ENCODE measurements at regions not wholly inside any gene's neighbourhood (a gene's known extent, or its start where the extent isn't known, plus 50 kb on each side); places are given as distances from the start of the nearest gene placed in this dataset.

DNA sequence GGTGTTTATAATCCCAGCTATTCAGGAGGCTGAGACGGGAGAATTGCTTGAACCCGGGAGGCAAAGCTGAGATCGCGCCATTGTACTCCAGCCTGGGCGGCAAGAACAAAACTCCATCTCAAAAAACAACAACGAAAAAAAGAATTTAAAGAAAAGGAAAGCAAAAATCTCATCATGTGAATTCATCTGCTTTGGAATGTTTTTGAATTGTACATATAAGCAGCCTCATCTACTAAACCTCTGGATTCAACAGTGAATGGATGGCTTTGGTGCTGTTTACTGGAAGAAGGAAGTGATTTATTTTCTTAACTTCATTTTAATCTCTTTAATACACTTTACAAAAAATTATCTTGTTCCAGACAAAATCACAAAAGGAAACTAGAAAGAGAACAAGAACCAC lies 51.8 kb upstream of the PNRC1 start:
- CTCF ChIA-PET = no interaction called here
- H3K4me1 Mint-ChIP-seq = peaks cover 5% of the 10 kb centered on the region
- POLR2A ChIA-PET = no interaction called here
- H3K27ac Mint-ChIP-seq = no peak overlapping the region
- no peak for DNase-seq
- H3K4me3 Mint-ChIP-seq = no peak overlapping the region
- no peaks in the 10 kb centered on the region for H3K9me3 Mint-ChIP-seq
- no peaks in the 10 kb centered on the region for H3K36me3 Mint-ChIP-seq (ENCODE audit: low read depth)
- H3K27me3 Mint-ChIP-seq = peaks cover 2% of the 10 kb centered on the region

DNA sequence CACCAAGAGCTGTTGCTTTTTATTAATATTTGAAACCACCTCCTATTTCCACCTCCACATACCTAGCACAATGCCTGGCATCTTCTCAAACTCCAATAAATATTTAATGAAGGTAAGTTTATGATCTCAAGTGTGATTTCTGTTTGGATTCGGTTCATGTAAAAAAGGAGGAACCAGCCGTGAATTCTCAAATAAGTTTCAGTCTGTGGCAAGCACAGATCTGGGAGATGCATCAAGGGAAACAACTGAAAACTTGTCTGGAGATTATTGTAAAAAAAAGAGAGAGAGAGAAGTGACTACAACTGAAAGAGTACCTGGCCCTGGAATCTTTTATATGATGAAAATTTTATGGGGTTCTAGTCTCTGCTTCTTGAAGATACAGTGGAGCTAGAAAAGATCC lies 52.8 kb upstream of the PNRC1 start:
- H3K9me3 Mint-ChIP-seq = no peaks in the 10 kb centered on the region
- H3K36me3 Mint-ChIP-seq (ENCODE audit: low read depth) = no peaks in the 10 kb centered on the region
- ChIA-PET POLR2A (no interaction called here), CTCF (no interaction called here)
- no peak overlapping the region for H3K27ac Mint-ChIP-seq
- no peak for DNase-seq
- peaks cover 5% of the 10 kb centered on the region for H3K4me1 Mint-ChIP-seq
- H3K4me3 Mint-ChIP-seq = no peak overlapping the region
- H3K27me3 Mint-ChIP-seq = peaks cover 2% of the 10 kb centered on the region

DNA sequence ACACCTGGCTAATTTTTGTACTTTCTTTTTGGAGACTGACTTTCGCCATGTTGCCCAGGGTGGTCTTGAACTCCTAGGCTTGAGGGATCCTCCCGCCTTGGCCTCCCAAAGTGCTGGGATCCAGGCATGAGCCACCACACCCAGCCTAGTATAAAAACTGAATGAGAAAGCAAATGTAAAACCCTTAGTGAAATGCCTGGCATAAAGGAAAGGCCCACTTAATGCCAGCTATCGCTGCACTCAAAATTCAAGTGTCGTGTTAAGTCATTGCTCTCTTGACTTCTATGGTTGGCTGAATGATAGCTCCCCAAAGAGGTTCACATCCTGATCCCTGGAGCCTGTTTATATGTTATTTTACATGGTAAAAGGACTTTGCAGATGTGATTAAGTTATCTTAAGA lies 54.4 kb upstream of the PNRC1 start:
- ChIA-PET CTCF (no interaction called here), POLR2A (no interaction called here)
- Mint-ChIP-seq H3K27me3 (peaks cover 2% of the 10 kb centered on the region), H3K27ac (no peak overlapping the region), H3K9me3 (no peaks in the 10 kb centered on the region), H3K36me3 (ENCODE audit: low read depth) (no peaks in the 10 kb centered on the region), H3K4me3 (no peak overlapping the region), H3K4me1 (no peaks in the 10 kb centered on the region)
- DNase-seq = no peak

DNA sequence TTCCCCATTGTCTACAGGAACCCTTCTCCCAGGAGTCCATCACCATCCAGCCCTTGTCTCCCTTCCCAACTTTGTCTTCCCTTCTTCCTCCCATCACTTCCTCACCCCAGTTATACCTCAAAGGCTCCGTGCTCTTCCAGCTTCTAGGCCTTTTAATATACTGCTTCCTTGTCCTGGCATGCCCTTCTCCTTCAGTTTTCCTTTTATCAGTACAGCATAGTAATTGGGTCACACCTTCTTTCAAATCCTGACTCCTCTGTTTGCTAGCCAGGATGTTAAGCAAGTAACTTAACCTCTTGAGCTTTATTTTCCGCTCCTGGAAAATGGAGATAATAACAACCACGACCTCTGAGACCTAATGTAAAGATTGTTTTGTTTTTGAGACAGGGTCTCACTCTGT lies 54.9 kb upstream of the PNRC1 start:
- Mint-ChIP-seq H3K36me3 (ENCODE audit: low read depth) (no peaks in the 10 kb centered on the region), H3K4me3 (no peak overlapping the region), H3K27me3 (peaks cover 2% of the 10 kb centered on the region), H3K27ac (no peak overlapping the region), H3K4me1 (no peaks in the 10 kb centered on the region), H3K9me3 (no peaks in the 10 kb centered on the region)
- POLR2A ChIA-PET = no interaction called here
- CTCF ChIA-PET = interaction anchor here (1.0 kb wide), 1 partner anchor 10 kb away, joined by 3 read pairs; no protein-coding TSS in a partner anchor
- DNase-seq = no peak

DNA sequence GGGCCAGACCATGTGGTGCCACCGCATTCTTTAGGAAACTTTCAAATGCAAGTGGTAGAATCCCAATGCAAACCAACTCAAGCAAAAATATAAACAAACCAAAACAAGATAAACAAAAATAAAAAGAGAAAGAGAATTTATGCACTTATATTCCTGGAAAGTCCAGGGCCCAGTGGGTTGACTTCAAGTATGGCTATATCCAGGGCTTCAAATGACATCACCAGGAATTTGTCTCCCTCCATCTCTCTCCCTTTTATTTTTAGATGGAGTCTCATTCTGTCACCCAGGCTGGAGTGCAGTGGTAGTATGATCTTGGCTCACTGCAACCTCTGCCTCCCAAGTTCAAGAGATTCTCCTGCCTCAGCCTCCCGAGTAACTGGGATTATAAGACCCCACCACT lies 56.1 kb upstream of the PNRC1 start:
- no peaks in the 10 kb centered on the region for H3K36me3 Mint-ChIP-seq (ENCODE audit: low read depth)
- H3K4me1 Mint-ChIP-seq = no peaks in the 10 kb centered on the region
- no peak for DNase-seq
- H3K27me3 Mint-ChIP-seq = peaks cover 2% of the 10 kb centered on the region
- ChIA-PET CTCF (interaction anchor here (0.8 to 1.4 kb wide), 2 partner anchors 13 to 55 kb away, joined by 3 to 4 read pairs; no protein-coding TSS in a partner anchor), POLR2A (no interaction called here)
- no peak overlapping the region for H3K27ac Mint-ChIP-seq
- H3K9me3 Mint-ChIP-seq = no peaks in the 10 kb centered on the region
- H3K4me3 Mint-ChIP-seq = no peak overlapping the region

DNA sequence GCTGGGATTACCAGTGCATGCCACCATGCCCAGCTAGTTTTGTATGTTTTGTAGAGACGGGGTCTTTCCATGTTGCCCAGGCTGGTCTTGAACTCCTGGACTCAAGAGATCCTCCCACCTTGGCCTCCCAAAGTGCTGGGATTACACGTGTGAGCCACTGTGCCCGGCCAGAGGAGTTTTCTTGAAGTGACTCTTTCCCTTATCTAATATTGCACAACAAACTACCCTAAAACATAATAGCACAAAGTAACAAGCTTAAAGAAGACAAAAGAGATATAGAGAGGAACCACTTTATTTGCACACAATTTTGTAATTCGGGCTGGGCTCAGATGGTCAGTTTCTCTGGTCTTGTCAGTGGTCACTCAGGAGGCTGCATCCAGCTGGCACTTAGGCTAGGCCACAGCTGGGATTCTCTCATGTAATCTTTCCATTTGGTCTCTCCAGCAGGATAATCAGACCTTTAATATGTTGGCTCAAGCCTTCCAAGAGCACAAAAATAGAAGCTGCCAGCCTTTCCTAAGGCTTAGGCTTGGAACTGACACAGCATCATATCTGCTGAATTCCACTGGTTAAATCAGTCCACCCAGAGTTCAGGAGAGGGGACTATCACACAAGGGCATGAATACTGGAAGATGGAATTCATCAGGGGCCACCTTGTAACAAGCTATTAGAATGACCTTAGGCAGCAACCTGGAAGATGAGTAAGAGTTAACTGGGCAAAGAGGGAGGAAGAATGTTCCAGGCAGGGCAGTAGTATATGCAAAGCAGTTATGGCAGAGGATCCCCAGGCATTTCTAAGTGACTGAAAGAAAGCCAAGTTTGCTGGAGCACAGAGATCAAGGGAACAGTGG lies 56.7 kb upstream of the PNRC1 start:
- POLR2A ChIA-PET = no interaction called here

DNA sequence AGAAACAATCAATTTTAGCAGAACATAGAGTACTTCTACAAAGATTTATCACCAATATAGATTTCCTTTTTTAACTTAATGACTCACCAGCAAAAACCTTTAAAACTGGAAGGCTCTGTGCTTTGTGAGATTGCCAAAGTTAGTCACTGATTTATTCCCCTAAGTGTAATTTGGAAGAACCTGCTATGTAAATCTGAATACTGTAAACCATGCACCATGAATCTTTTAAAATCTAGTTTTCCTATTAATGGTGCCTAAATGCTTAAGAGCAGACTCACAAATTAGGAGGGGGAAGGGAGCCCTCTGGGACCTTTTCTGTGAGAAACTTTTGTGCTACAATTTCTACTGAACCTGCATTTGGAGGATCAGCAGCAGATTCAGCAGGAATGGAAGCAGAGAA lies 57.8 kb upstream of the PNRC1 start:
- Mint-ChIP-seq H3K27me3 (peaks cover 2% of the 10 kb centered on the region), H3K36me3 (ENCODE audit: low read depth) (no peaks in the 10 kb centered on the region), H3K9me3 (no peaks in the 10 kb centered on the region), H3K4me1 (no peaks in the 10 kb centered on the region), H3K4me3 (no peak overlapping the region), H3K27ac (no peak overlapping the region)
- no peak for DNase-seq
- ChIA-PET POLR2A (no interaction called here), CTCF (interaction anchor here (0.6 kb wide), 1 partner anchor 19 kb away, joined by 5 read pairs; no protein-coding TSS in a partner anchor)

More for the DNA sequence above, 56.7 kb upstream of the PNRC1 start:
- CTCF ChIA-PET = interaction anchor here (1.4 kb wide), 1 partner anchor 12 kb away, joined by 4 read pairs; no protein-coding TSS in a partner anchor
- no peak for DNase-seq
- Mint-ChIP-seq H3K4me3 (no peak overlapping the region), H3K9me3 (no peaks in the 10 kb centered on the region), H3K27ac (no peak overlapping the region), H3K36me3 (ENCODE audit: low read depth) (no peaks in the 10 kb centered on the region), H3K27me3 (peaks cover 2% of the 10 kb centered on the region), H3K4me1 (no peaks in the 10 kb centered on the region)

DNA sequence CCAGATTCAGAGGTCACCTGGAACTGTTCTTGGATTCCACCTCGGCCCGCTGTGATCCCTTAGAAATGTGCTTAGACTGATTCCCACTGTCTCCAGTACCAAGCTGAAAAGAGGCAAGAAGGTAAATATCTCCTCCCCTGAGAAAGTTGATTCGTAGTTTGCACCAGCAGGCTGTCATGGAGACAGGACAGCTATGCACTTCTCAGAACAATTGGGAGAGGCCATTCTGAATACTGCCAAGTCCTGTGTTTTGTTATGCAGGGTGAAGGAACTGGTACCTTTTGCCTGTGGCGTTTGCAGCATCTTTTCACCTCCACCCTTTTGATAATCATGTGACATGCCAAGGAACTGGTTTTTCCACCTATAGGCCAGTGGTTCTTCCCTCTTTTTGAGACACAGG lies 58.2 kb upstream of the RNGTT start:
- no peaks in the 10 kb centered on the region for H3K27me3 Mint-ChIP-seq
- peaks cover 2% of the 10 kb centered on the region for H3K9me3 Mint-ChIP-seq
- no peak overlapping the region for H3K4me3 Mint-ChIP-seq
- H3K36me3 Mint-ChIP-seq (ENCODE audit: low read depth) = no peaks in the 10 kb centered on the region
- no peak for DNase-seq
- ChIA-PET CTCF (no interaction called here), POLR2A (no interaction called here)
- H3K27ac Mint-ChIP-seq = no peak overlapping the region
- no peaks in the 10 kb centered on the region for H3K4me1 Mint-ChIP-seq

DNA sequence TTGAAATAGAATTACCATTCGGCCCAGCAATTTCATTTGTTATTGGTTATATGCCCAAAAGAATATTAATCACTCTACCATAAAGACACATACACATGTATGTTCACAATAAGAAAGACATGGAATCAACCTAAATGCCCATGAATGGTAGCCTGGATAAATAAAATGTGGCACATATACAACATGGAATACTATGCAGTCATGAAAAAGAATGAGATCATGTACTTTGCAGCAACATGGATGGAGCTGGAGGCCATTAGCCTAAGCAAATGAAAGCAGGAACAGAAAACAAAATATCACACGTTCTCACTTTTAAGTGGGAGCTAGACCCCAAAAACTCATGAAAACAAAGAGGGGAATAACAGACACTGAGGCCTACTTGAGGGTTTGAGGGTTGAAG lies 52.6 kb upstream of the RNGTT start:
- no peak overlapping the region for H3K27ac Mint-ChIP-seq
- POLR2A ChIA-PET = no interaction called here
- CTCF ChIA-PET = interaction anchor here (1.0 to 1.3 kb wide), 2 partner anchors 9 to 28 kb away, joined by 3 read pairs; no protein-coding TSS in a partner anchor
- DNase-seq = no peak
- H3K4me1 Mint-ChIP-seq = no peaks in the 10 kb centered on the region
- H3K36me3 Mint-ChIP-seq (ENCODE audit: low read depth) = no peaks in the 10 kb centered on the region
- peaks cover 11% of the 10 kb centered on the region for H3K9me3 Mint-ChIP-seq
- no peaks in the 10 kb centered on the region for H3K27me3 Mint-ChIP-seq
- no peak overlapping the region for H3K4me3 Mint-ChIP-seq

DNA sequence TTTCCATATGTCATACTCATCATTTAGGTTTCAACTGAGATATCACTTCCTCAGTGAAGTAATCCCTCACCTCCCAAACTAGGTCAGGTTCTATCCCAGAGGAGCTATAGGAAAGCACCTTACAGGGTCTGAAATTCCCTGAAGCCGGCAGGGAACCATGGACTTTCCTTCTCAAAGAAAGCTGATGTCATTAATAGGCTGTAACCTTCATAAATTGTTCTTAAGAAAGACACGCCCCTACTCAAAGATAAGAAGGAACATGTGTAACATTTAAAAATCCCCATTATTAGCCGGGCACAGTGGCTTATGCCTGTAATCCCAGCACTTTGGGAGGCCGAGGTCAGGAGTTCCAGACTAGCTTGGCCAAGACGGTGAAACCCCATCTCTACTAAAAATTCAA lies 50.0 kb upstream of the RNGTT start:
- H3K36me3 Mint-ChIP-seq (ENCODE audit: low read depth) = no peaks in the 10 kb centered on the region
- ChIA-PET CTCF (interaction anchor here (1.9 kb wide), 1 partner anchor 67 kb away, joined by 5 read pairs; the partner anchor contains the start of gene PNRC1), POLR2A (no interaction called here)
- no peaks in the 10 kb centered on the region for H3K27me3 Mint-ChIP-seq
- peaks cover 13% of the 10 kb centered on the region for H3K9me3 Mint-ChIP-seq
- no peak for DNase-seq
- no peak overlapping the region for H3K4me3 Mint-ChIP-seq
- peaks cover under 1% of the 10 kb centered on the region for H3K4me1 Mint-ChIP-seq
- no peak overlapping the region for H3K27ac Mint-ChIP-seq
